ENCODE measurements at regions not wholly inside any gene's neighbourhood (a gene's known extent, or its start where the extent isn't known, plus 50 kb on each side); places are given as distances from the start of the nearest gene placed in this dataset.

- intact Hi-C loops (cut with micrococcal nuclease): no loop called here
- Histone ChIP-seq H3K9me2 (ENCODE audit: insufficient read depth) (no peaks in the 10 kb centered on the region), H3K4me2 (ENCODE audit: low read length) (no peak overlapping the region), H3K9ac (ENCODE audit: low read length) (no peak overlapping the region), H3K27me3 (ENCODE audit: insufficient read depth, low read length) (no peaks in the 10 kb centered on the region), H3K79me2 (ENCODE audit: insufficient read depth, low read length) (no peaks in the 10 kb centered on the region), H3K9me3 (ENCODE audit: control insufficient read depth in 1 of 2, insufficient read depth in 1 of 2, low read depth in 1 of 2, low read length in 2 of 2) (no peaks in the 10 kb centered on the region), H2AFZ (ENCODE audit: low read depth, low read length, poor library complexity, severe bottlenecking) (no peak overlapping the region), H3K4me3 (replicated peaks in 1 of 2; ENCODE audit: low read depth in 1 of 2, low read length in 2 of 2) (no peak overlapping the region), H4K20me1 (ENCODE audit: insufficient read depth) (no peaks in the 10 kb centered on the region), H3K4me1 (ENCODE audit: control insufficient read depth in 1 of 2, insufficient read depth in 2 of 2, low read length in 2 of 2) (peaks cover 3 to 4% of the 10 kb centered on the region in 2 experiments; a peak in 2 of 4 replicates), H3K36me3 (ENCODE audit: control insufficient read depth in 1 of 2, insufficient read depth in 2 of 2, low read length in 2 of 2) (no peaks in the 10 kb centered on the region), H3K27ac (ENCODE audit: low read depth, low read length) (no peak overlapping the region)
- ChIA-PET RAD21 (ENCODE audit: low non-redundant PET in 1 of 2, low total read pairs in 2 of 2, uncharacterized antibody in 2 of 2, unreplicated experiment in 2 of 2) (no interaction called here), POLR2A (no interaction called here), CTCF (no interaction called here)
- no peak for TF ChIP-seq EZH2 (IDR thresholded peaks at IDR 0.05)
- TF ChIP-seq EGR1 (IDR thresholded peaks at IDR 0.05; ENCODE audit: low read depth): no peak
- TF ChIP-seq CTCF (IDR thresholded peaks at IDR 0.05 in 2 of 3, conservative IDR thresholded peaks at IDR 0.05 in 1 of 3; ENCODE audit: borderline replicate concordance in 1 of 3, insufficient read depth in 1 of 3, low read depth in 2 of 3, low read length in 2 of 3): peak in 2 of 3 experiments; percentile 13 to 28; a peak in 2 of 6 replicates
- no peak for TF ChIP-seq SP1 (IDR thresholded peaks at IDR 0.05; ENCODE audit: low read depth)
- no peak for TF ChIP-seq CEBPB (IDR thresholded peaks at IDR 0.05; ENCODE audit: low read depth)
- 0 out of 2 replicates have a peak, but pooled peaks have one; percentile 17 for TF ChIP-seq RAD21 (IDR thresholded peaks at IDR 0.05; ENCODE audit: low read depth)
- TF ChIP-seq ATF3 (IDR thresholded peaks at IDR 0.05): no peak
- no TSS peak for BruUV-seq (replicated peaks)
- DNase-seq (ENCODE audit: low read depth, low spot score) (no peak), ATAC-seq (peak; percentile 64; the same call in 1 of the 2 replicates)
These were observed 549.0 kb downstream of the KCNT2 start for GRCh38 chr1:196059210-196059609.

DNA sequence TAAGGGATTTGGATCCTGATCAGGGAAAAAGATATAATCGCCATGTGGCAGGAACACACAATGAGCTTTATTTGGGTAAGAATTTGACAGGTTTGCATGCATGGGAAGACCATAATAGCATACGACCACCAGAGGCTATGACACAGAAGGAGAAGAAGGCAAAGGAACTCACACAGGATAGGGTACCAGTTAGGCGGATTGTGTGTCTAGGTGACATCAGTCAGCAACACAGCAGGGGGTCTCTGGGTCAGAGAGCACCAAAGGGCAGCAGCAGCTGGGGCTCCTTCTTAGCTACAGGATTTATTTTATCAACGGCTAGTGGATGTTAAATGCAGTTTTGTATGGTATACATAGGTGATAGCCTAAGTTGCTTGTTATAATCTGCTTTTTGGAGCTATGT, 551.3 kb downstream of the KCNT2 start:
- Histone ChIP-seq H3K4me1 (ENCODE audit: control insufficient read depth in 1 of 2, insufficient read depth in 2 of 2, low read length in 2 of 2) (no peaks in the 10 kb centered on the region), H3K9me3 (ENCODE audit: control insufficient read depth in 1 of 2, insufficient read depth in 1 of 2, low read depth in 1 of 2, low read length in 2 of 2) (no peaks in the 10 kb centered on the region), H3K27ac (ENCODE audit: low read depth, low read length) (no peak overlapping the region), H4K20me1 (ENCODE audit: insufficient read depth) (no peaks in the 10 kb centered on the region), H3K4me3 (replicated peaks in 1 of 2; ENCODE audit: low read depth in 1 of 2, low read length in 2 of 2) (no peak overlapping the region), H2AFZ (ENCODE audit: low read depth, low read length, poor library complexity, severe bottlenecking) (no peak overlapping the region), H3K27me3 (ENCODE audit: insufficient read depth, low read length) (no peaks in the 10 kb centered on the region), H3K36me3 (ENCODE audit: control insufficient read depth in 1 of 2, insufficient read depth in 2 of 2, low read length in 2 of 2) (no peaks in the 10 kb centered on the region), H3K4me2 (ENCODE audit: low read length) (no peak overlapping the region), H3K9ac (ENCODE audit: low read length) (no peak overlapping the region), H3K79me2 (ENCODE audit: insufficient read depth, low read length) (no peaks in the 10 kb centered on the region), H3K9me2 (ENCODE audit: insufficient read depth) (no peaks in the 10 kb centered on the region)
- no peak for ATAC-seq
- no TSS peak for BruUV-seq (replicated peaks)
- intact Hi-C loops (cut with micrococcal nuclease): no loop called here
- CTCF ChIA-PET: no interaction called here
- POLR2A ChIA-PET: no interaction called here
- DNase-seq (ENCODE audit: low read depth, low spot score): no peak
- RAD21 ChIA-PET (ENCODE audit: low non-redundant PET in 1 of 2, low total read pairs in 2 of 2, uncharacterized antibody in 2 of 2, unreplicated experiment in 2 of 2): no interaction called here
- TF ChIP-seq REST (IDR thresholded peaks at IDR 0.05; ENCODE audit: low read depth) (no peak), CBX3 (IDR thresholded peaks at IDR 0.05; ENCODE audit: low read depth) (no peak), EGR1 (IDR thresholded peaks at IDR 0.05; ENCODE audit: low read depth) (no peak), CTCF (IDR thresholded peaks at IDR 0.05 in 2 of 3, conservative IDR thresholded peaks at IDR 0.05 in 1 of 3; ENCODE audit: borderline replicate concordance in 1 of 3, insufficient read depth in 1 of 3, low read depth in 2 of 3, low read length in 2 of 3) (no peak), ZFX (IDR thresholded peaks at IDR 0.05) (no peak), FOSL1 (IDR thresholded peaks at IDR 0.05; ENCODE audit: low read depth) (no peak), CEBPB (IDR thresholded peaks at IDR 0.05; ENCODE audit: low read depth) (no peak)
- TF ChIP-seq, protein P1, sequence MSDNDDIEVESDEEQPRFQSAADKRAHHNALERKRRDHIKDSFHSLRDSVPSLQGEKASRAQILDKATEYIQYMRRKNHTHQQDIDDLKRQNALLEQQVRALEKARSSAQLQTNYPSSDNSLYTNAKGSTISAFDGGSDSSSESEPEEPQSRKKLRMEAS (IDR thresholded peaks at IDR 0.05): no peak

Data from HCT116 (cell line).